GM18858 (cell line): ENCODE measurements at regions not wholly inside any gene's neighbourhood (a gene's known extent, or its start where the extent isn't known, plus 50 kb on each side); places are given as distances from the start of the nearest gene placed in this dataset.
"Not testable (repeated sequence)": the region's sequence is repeated elsewhere in the genome, so short reads cannot be mapped to it uniquely, and the experiment has no call there.

Experiments used
- ATAC-seq: cut with Tn5 transposase; IDR thresholded peaks from one replicate; pipeline ENCODE4 v1.9.1; 2021; ENCODE audit not compliant: unreplicated experiment

- no peak for ATAC-seq
Observed at GRCh38 chr5:67774786-67775185, 440.8 kb upstream of the PIK3R1 start.

- no peak for ATAC-seq
Observed at GRCh38 chr5:67774267-67774552, 441.3 kb upstream of the PIK3R1 start.

DNA sequence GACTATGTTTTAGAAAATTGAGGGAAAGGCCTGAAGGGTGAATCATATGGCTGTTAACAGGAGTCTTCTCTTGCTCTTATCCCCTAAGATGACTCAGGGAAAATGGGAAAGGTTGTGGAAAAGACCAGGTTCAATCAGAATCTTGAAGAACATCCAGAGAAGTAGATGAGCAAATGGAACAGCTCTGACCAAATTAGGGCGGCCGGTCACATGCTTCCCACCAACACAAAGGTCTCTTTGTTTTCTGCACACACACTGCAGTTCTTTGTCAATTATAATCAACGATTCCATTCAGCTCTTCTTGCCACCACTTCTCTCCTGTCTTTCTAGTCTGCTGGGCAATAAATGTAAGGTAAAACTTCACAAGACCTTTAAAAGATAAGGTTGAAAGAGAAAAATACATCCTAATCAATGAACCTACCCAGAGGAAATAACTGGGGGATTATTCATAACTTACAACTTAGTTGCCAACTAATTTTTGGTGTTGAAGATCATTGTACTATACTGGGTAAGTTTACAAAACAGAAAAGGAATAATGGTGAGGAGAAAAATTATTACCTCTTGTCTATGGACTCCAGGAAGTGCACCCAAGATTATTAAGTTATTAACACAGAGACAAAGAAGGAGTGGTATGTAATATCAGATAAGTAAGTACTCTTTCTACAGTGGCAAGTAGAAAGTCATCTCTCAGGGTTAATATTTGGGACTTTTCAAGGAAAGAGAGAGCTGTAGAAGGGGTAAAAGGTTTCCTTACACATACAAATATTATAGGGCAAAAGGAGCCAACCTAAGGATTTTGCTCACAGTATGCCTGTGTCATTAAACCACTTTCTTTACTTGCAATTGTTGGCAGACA is 441.9 kb upstream of the PIK3R1 start:
- ATAC-seq = no peak

- no peak for ATAC-seq
Observed at GRCh38 chr5:67771791-67772190, 443.8 kb upstream of the PIK3R1 start.

GRCh38 chr5:67771221-67771620 is 444.3 kb upstream of the PIK3R1 start:
- ATAC-seq = no peak

GRCh38 chr5:67770431-67771025 is 445.0 kb upstream of the PIK3R1 start:
- no peak for ATAC-seq

DNA sequence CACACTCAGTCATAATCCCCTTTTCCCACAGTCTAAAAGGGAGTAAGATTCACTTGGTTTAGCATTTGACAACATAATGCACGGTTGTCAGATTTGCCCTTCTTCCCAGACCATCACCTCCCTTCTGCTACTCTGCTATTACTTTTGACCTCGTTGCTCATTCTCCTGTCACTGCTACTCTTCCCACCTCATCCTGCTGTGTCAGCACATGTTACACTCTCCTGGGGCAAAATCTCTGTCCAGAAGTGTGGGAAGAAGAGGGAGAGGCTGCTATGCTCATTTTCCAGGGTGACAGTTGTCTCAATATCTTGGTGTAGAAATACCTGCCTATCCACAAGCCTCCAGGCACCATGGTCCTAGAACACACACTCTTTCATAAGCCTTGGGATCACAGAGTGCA is 449.9 kb upstream of the PIK3R1 start:
- no peak for ATAC-seq

DNA sequence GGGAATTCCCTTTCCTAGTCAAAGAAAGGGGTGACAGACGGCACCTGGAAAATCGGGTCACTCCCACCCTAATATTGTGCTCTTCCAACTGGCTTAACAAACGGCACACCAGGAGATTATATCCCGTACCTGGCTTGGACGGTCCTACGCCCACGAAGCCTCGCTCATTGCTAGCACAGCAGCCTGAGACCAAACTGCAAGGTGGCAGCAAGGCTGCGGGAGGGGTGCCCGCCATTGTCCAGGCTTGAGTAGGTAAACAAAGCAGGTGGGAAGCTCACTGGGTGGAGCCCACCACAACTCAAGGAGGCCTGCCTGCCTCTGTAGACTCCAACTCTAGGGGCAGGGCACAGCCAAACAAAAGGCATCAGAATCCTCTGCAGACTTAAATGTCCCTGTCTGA is 457.8 kb upstream of the PIK3R1 start:
- not testable (repeated sequence) for ATAC-seq

DNA sequence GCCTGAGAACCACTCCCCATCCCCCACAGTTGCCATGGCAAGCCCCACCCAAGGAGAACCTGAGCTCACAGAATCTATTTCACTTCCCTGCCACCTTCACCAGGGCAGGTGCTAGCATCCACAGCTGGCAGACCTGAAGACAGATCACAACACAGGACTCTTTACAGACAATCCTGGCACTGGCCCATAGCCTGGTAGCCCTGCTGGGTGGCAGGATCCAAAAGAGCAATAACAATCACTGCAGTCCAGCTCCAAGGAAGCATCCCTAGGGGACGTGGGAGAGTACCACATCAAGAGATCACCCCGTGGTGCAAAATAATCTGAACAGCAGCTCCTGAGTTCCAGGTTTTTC is 463.2 kb upstream of the PIK3R1 start:
- ATAC-seq = no peak

DNA sequence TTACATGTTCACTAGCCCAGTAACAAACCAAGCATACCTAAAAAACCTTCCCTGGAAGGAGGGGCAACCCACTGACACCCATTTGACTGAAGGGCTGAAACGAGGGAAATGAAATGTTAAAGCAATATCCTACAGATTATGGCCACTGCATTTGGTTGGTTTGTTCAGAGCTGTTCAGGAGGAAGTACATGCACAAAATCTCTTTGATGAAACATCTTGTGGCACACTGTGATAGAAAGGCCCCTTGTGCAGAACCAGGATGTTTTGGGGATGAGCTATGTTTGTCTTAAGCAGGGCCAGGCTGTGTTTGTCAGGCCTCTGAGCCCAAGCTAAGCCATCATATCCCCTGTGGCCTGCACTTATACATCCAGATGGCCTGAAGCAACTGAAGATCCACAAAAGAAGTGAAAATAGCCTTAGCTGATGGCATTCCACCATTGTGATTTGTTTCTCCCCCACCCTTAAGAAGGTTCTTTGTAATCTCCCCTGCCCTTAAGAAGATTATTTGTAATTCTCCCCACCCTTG is 467.3 kb upstream of the PIK3R1 start:
- ATAC-seq = no peak

DNA sequence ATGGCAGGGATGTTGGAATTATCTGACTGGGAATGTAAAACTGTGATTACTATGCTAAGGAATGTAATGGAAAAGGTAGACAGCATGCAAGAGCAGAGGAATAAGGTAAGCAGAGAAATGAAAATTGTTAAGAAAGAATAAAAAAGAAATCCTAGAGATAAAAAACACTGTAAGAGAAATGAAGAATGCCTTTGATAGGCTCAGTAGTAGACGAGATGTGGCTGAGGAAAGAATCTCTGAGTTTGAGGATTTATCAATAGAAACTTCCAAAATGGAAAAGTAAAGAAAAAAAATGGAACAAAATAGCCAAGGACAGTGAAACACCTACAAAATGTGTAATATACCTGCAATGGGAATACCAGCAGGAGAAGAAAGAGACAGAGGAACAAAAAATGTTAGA is 468.5 kb upstream of the PIK3R1 start:
- no peak for ATAC-seq

DNA sequence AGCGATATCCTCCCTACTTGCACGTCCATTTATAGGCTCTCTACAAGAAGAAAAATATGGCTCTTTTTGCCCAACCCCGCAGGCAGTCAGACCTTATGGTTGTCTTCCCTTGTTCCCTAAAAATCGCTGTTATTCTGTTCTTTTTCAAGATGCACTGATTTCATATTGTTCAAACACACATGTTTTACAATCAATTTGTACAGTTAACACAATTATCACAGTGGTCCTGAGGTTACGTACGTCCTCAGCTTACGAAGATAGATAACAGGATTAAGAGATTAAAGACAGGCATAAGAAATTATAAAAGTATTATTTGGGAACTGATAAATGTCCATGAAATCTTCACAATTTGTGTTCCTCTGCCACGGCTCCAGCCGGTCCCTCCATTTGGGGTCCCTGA is 468.9 kb upstream of the PIK3R1 start:
- not testable (repeated sequence) for ATAC-seq

DNA sequence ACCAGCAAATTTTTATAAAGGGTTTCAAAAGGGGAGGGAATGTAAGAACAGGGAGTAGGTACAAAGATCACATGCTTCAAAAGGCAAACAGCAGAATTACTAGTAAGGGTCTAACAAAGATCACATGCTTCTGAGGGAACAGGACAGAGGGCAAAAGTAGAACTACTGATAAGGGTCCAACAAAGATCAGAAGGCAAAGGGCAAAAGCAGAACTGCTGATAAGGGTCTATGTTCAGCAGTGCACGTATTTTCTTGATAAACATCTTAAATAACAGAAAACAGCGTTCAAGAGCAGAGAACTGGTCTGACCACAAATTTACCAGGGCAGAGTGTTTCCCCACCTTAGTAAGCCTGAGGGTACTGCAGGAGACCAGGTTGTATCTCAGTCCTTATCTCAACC is 469.5 kb upstream of the PIK3R1 start:
- ATAC-seq = no peak

DNA sequence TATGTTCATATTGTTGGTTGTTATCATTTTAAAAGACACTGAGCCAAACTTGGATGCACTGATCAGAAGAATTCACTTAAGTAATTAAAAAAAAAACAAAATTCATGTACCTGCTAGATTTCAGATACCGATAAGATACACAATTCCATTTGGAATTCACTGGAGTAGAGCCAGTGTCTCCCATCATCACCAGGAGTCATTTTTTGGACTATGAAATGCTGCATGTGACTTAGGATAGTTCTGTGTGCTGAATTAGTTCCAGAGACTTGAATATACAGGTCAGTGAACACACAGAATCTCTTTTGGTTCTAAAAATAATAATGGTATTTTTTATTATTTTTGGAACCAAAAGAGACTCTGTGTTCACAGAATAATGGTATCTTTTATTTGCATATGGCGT is 482.6 kb upstream of the PIK3R1 start:
- no peak for ATAC-seq

- no peak for ATAC-seq
Observed at GRCh38 chr5:67732471-67732870, 483.1 kb upstream of the PIK3R1 start.

DNA sequence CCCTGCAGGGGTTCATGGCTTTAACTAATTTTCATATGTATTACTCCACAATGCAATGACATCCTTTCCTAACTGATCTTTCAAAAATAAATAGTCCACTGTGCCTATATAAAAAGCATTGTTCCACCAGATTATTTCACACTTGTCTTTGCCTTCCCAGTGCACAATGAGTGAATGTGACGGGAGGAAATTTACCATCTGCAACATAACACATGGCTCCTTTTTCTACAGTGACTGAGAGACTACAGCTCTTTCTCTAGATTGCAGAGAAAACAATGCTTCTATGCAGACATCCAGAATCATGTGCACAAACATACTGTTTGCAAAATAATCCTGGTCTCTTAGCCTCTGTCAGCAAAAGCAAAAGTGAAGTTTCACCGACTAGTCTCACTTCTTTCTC is 483.7 kb upstream of the PIK3R1 start:
- ATAC-seq = no peak

DNA sequence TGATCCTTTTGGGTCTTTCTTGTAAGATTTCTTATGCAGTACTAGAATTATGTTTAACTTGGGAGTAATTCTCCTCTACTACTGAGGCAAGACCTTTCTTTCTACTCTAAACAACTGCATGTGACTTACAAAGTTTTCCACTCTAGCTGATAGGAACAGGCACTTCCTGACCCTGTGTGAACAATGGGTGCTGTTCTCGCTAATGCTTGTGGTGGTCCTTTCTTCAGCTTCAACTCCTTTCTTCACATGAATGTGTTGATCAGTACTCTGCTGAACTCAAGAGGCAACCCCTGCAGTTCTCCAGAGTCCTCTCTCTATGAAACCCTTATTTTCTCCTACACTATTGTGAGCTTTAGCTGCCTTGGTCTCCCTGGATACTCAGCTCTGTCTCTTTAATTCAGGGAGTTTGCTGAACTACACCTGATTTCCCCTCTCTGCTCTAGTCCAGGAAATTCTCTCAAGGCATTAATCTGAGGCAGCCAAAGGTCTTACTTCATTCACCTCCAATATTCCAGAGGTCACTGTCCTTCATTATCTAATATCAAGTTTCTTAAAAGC is 484.6 kb upstream of the PIK3R1 start:
- no peak for ATAC-seq

DNA sequence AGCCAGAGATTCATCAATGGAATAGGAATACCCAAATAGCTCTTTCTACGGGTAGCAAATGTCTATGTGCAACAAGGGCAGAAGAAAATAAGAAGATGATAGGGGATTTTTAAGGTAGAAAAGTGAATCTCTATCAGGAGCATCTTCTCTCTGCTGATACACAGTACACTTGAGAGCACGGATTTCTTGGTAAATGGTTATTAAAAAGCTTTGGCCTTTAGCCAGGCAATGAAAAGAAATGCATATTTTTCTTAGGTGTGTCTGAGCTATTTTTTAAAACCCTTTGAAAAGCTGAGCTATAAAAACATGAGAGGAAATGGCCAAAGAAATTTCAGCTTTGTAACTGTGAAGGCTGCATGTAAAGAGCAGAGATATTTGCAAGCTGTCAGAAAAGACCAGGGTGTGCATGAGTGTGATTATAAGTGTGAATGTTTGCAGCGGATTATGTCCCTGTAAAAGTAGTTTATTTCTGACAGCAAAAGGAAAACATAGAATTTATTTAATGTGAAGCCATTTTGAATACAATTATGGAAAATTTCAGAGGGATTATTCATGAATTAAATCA is 487.1 kb upstream of the PIK3R1 start:
- ATAC-seq = no peak

DNA sequence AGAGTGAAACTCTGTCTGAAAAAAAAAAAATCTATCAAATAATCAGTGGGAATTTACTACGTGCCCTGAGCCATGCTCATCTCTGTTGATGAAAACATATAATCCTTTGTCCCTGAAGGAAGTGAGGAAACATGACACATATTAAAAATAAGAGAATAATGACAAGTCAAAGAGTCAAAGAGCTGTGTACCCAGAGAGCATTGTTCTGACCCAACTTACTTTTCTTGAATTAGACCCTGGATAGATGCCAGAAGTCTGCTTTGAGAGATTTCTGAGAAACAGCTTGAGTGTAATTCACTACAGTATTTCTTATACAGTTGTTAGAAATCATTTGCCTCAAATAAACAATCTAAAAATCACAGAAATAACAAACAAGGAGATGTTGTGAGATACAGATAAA is 490.0 kb upstream of the PIK3R1 start:
- ATAC-seq = no peak

- no peak for ATAC-seq
Observed at GRCh38 chr5:67724412-67725135, 491.0 kb upstream of the PIK3R1 start.

DNA sequence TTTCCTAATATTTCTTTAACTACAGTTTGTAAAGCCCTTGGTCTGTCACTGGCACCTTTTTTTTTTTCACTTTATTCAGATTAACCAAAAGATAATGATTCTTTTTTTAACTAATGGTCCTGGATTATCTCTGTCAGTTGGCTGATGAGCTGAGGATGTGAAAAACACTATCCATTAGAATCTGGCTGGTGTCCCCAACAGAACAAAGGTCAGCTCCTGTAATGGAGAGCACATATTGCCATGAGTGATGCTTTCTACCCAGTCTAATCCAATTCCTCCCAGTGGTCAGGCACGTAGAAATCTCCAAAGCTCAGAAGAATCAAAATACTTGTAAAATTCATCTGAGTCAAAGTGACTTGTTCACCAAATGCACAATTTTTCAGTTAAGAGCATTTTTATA is 491.7 kb upstream of the PIK3R1 start:
- no peak for ATAC-seq

- ATAC-seq = not testable (repeated sequence)
Observed at GRCh38 chr5:67722582-67722981, 493.0 kb upstream of the PIK3R1 start.
